ENCODE measurements at regions not wholly inside any gene's neighbourhood (a gene's known extent, or its start where the extent isn't known, plus 50 kb on each side); places are given as distances from the start of the nearest gene placed in this dataset.

- no peak for TF ChIP-seq EZH2phosphoT487 (IDR thresholded peaks at IDR 0.05; ENCODE audit: unreplicated experiment)
Observed at GRCh38 chrX:933611-934010, 278.8 kb downstream of the CRLF2 start (continued).

DNA sequence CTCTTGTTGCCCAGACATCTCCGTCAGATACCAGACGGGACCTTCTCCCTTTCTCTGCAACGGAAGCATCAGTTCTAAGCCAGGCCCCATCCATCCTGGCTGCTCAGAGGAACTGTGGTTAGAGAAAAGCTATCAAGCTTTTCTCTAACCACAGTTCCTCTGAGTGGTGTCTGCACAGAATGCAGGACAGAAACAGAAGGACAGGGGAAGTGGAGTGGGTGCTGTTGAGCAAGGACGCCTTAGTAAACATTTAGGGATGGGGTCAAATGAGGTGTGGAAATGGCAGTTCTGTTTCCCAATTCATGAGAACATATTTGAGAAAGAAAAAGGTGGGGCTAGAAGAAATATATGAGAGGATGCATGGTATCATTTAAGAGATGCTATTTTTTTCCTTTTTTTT is 283.8 kb downstream of the CRLF2 start:
- Mint-ChIP-seq H3K27ac (no peak overlapping the region), H3K36me3 (ENCODE audit: low read depth) (peaks cover 13% of the 10 kb centered on the region; the same call in 2 of the 3 replicates), H3K4me3 (no peak overlapping the region), H3K27me3 (ENCODE audit: insufficient read depth, low read depth, poor library complexity) (peaks cover 1% of the 10 kb centered on the region), H3K9me3 (peaks cover 12% of the 10 kb centered on the region; the same call in 2 of the 3 replicates), H3K4me1 (no peaks in the 10 kb centered on the region)
- DNase-seq (ENCODE audit: low spot score) (no peak), ATAC-seq (no peak)
- Histone ChIP-seq H2AFZ (no peak overlapping the region), H3K4me1 (ENCODE audit: insufficient read depth) (no peaks in the 10 kb centered on the region), H3F3A (replicated peaks; ENCODE audit: low read depth) (no peaks in the 10 kb centered on the region), H3K4me3 (no peak overlapping the region), H3K36me3 (ENCODE audit: insufficient read depth) (no peaks in the 10 kb centered on the region), H3K9me2 (ENCODE audit: insufficient read depth) (no peaks in the 10 kb centered on the region), H3K79me2 (replicated peaks; ENCODE audit: insufficient read depth) (no peaks in the 10 kb centered on the region), H3K27ac (ENCODE audit: low read depth) (no peak overlapping the region), H3K27me3 (ENCODE audit: insufficient read depth) (no peaks in the 10 kb centered on the region), H4K20me1 (replicated peaks; ENCODE audit: insufficient read depth) (no peaks in the 10 kb centered on the region), H3K4me2 (no peak overlapping the region)
- TF ChIP-seq EZH2 (IDR thresholded peaks at IDR 0.05; ENCODE audit: low read depth, unreplicated experiment): no peak
- TF ChIP-seq NANOG (IDR thresholded peaks at IDR 0.05; ENCODE audit: borderline replicate concordance): no peak
- no peak for TF ChIP-seq CTCF (conservative IDR thresholded peaks at IDR 0.05; ENCODE audit: low read depth in 2 of 2)
- no peak for TF ChIP-seq ETS1 (IDR thresholded peaks at IDR 0.05)
- TF ChIP-seq ZNF331 (CRISPR knock-in tag; IDR thresholded peaks at IDR 0.05; ENCODE audit: low read depth): no peak

DNA sequence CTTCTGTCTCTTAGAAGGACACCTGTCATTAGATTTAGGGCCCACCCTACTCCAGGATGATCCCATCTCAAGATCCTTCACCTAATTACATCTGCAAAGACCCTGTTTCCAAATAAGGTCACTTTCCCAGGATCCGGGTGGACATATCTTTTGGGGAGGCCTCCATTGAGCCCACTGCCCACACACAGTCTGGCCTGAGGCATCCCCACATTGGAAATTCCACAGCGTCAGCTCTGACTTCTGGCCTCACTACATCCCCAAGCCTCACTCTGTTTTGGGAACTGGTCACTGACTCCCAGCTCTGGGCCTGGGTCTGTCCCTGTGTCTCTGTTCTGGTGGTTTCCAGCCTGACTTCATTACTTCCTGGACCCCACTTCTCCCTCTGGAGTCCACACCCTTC is 285.5 kb downstream of the CRLF2 start:
- H3K4me1 ChIP-seq (ENCODE audit: insufficient read depth): no peaks in the 10 kb centered on the region
- no peaks in the 10 kb centered on the region for H3K36me3 ChIP-seq (ENCODE audit: insufficient read depth)
- H3F3A ChIP-seq (replicated peaks; ENCODE audit: low read depth): no peaks in the 10 kb centered on the region
- Mint-ChIP-seq H3K4me1 (no peaks in the 10 kb centered on the region), H3K27me3 (ENCODE audit: insufficient read depth, low read depth, poor library complexity) (peaks cover 3% of the 10 kb centered on the region), H3K4me3 (no peak overlapping the region), H3K36me3 (ENCODE audit: low read depth) (peaks cover 13% of the 10 kb centered on the region; the same call in 2 of the 3 replicates), H3K9me3 (peaks cover 8% of the 10 kb centered on the region), H3K27ac (no peak overlapping the region)
- DNase-seq (ENCODE audit: low spot score): no peak
- no peaks in the 10 kb centered on the region for H3K9me2 ChIP-seq (ENCODE audit: insufficient read depth)
- no peaks in the 10 kb centered on the region for H3K79me2 ChIP-seq (replicated peaks; ENCODE audit: insufficient read depth)
- no peak for ATAC-seq
- H3K4me3 ChIP-seq: no peak overlapping the region
- H3K27me3 ChIP-seq (ENCODE audit: insufficient read depth): no peaks in the 10 kb centered on the region
- no peaks in the 10 kb centered on the region for H4K20me1 ChIP-seq (replicated peaks; ENCODE audit: insufficient read depth)
- H3K4me2 ChIP-seq: no peak overlapping the region
- no peak overlapping the region for H2AFZ ChIP-seq
- H3K27ac ChIP-seq (ENCODE audit: low read depth): no peak overlapping the region
- no peak for TF ChIP-seq ZNF114 (CRISPR knock-in tag; IDR thresholded peaks at IDR 0.05)
- no peak for TF ChIP-seq ETS1 (IDR thresholded peaks at IDR 0.05)
- no peak for TF ChIP-seq EZH2phosphoT487 (IDR thresholded peaks at IDR 0.05; ENCODE audit: unreplicated experiment)
- TF ChIP-seq CREB1 (CRISPR knock-in tag; IDR thresholded peaks at IDR 0.05; ENCODE audit: low read depth): no peak
- TF ChIP-seq STAT1 (IDR thresholded peaks at IDR 0.05; ENCODE audit: unreplicated experiment): no peak
- TF ChIP-seq, protein P1, sequence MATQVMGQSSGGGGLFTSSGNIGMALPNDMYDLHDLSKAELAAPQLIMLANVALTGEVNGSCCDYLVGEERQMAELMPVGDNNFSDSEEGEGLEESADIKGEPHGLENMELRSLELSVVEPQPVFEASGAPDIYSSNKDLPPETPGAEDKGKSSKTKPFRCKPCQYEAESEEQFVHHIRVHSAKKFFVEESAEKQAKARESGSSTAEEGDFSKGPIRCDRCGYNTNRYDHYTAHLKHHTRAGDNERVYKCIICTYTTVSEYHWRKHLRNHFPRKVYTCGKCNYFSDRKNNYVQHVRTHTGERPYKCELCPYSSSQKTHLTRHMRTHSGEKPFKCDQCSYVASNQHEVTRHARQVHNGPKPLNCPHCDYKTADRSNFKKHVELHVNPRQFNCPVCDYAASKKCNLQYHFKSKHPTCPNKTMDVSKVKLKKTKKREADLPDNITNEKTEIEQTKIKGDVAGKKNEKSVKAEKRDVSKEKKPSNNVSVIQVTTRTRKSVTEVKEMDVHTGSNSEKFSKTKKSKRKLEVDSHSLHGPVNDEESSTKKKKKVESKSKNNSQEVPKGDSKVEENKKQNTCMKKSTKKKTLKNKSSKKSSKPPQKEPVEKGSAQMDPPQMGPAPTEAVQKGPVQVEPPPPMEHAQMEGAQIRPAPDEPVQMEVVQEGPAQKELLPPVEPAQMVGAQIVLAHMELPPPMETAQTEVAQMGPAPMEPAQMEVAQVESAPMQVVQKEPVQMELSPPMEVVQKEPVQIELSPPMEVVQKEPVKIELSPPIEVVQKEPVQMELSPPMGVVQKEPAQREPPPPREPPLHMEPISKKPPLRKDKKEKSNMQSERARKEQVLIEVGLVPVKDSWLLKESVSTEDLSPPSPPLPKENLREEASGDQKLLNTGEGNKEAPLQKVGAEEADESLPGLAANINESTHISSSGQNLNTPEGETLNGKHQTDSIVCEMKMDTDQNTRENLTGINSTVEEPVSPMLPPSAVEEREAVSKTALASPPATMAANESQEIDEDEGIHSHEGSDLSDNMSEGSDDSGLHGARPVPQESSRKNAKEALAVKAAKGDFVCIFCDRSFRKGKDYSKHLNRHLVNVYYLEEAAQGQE (IDR thresholded peaks at IDR 0.05; ENCODE audit: unreplicated experiment): no peak
- no peak for TF ChIP-seq POLR2AphosphoS5 (IDR thresholded peaks at IDR 0.05; ENCODE audit: low read depth)
- TF ChIP-seq ZNF331 (CRISPR knock-in tag; IDR thresholded peaks at IDR 0.05; ENCODE audit: low read depth): no peak
- no peak for TF ChIP-seq CTCF (conservative IDR thresholded peaks at IDR 0.05; ENCODE audit: low read depth in 2 of 2)

Measured in GM23338 (cell line).